ENCODE measurements at regions not wholly inside any gene's neighbourhood (a gene's known extent, or its start where the extent isn't known, plus 50 kb on each side); places are given as distances from the start of the nearest gene placed in this dataset.
"Not testable (repeated sequence)": the region's sequence is repeated elsewhere in the genome, so short reads cannot be mapped to it uniquely, and the experiment has no call there.

GRCh38 chr6:56806368-56806767, 148.5 kb upstream of the BEND6 start:
- no peak for DNase-seq (ENCODE audit: low spot score)

DNA sequence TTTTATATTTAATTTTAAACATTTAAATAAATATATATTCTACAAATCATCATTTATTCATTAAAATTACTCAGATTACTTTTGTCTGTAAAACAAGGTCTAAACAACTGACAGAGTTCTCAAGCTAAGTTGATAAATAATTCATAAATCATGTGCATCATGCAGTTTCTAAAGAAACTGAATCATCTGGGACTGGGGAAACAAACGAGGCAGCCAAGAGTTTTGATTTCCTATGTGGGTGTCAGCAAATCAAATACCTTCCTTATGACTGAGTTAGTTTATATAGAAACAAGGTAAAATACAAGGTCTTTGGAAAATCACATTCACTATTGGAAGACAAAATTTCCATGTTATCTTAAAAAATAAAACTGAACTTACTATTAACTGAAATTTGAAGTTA, 149.9 kb upstream of the BEND6 start:
- no peak for DNase-seq (ENCODE audit: low spot score)

- no peak for DNase-seq (ENCODE audit: low spot score)
Observed at GRCh38 chr6:56803594-56803993, 151.3 kb upstream of the BEND6 start.

DNA sequence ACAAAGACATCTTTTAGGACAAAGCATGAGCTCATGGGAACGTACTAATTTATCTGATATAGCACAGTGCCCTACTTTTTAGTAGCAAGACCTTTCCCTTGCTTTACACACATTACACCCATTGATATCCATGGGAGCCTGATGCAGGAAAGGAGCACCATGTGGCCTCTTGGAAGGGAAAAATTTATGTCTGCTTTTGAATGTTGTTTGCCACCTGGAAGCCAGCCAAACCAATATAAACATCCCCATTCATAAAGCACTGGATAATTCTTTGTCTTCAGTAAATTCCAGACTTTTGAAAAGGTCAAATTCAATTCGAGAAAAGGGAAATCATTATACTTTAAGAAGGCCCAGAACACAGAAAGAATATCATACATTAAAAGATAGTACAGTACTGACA, 152.3 kb upstream of the BEND6 start:
- no peak for DNase-seq (ENCODE audit: low spot score)

- no peak for DNase-seq (ENCODE audit: low spot score)
Observed at GRCh38 chr6:56799989-56800388, 154.9 kb upstream of the BEND6 start.

GRCh38 chr6:56798163-56798562, 155.5 kb upstream of the DST start:
- no peak for DNase-seq (ENCODE audit: low spot score)

- no peak for DNase-seq (ENCODE audit: low spot score)
Observed at GRCh38 chr6:56796196-56796532, 153.5 kb upstream of the DST start.

GRCh38 chr6:56795466-56796195, 152.9 kb upstream of the DST start:
- no peak for DNase-seq (ENCODE audit: low spot score)

- DNase-seq (ENCODE audit: low spot score) = no peak
Observed at GRCh38 chr6:56794421-56794820, 151.7 kb upstream of the DST start.

GRCh38 chr6:56793938-56794337, 151.2 kb upstream of the DST start:
- DNase-seq (ENCODE audit: low spot score) = no peak

DNA sequence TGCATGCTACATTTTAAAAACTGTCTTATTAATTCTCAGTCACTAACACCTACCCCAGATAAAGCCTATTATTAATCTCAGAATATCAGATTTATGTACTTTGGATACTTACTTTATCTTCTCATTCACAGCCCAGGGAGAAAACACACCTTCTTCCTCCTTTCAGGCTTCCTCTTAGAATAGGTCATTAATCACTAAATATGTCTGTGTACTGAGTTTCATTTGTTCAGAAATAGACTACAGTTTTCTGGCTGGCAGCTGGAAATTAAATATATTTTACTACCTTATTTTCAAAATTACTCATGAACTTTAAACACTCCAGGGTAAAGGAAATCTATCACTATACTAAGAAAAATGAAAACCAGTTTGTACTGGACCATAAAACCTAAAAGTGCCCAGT, 147.7 kb upstream of the DST start:
- DNase-seq (ENCODE audit: low spot score) = no peak

- no peak for DNase-seq (ENCODE audit: low spot score)
Observed at GRCh38 chr6:56789879-56790278, 147.2 kb upstream of the DST start.

DNA sequence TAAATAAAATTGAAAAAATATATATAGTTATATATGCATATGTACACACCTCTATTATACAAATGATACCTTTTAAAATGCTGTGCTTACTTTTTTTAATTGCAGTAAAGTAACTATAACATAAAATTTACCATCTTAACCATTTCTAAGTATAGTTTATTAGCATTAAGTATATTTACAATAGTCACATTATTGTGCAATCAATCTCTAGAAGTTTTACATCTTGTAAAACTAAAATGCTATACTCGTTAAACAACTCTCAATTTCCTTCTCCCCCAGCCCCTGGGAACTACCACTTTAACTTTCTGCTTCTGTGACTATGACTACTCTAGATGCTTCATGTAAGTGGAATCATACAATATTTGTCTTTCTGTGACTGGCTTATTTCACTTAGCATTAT, 146.7 kb upstream of the DST start:
- DNase-seq (ENCODE audit: low spot score) = no peak

GRCh38 chr6:56787209-56787608, 144.5 kb upstream of the DST start:
- DNase-seq (ENCODE audit: low spot score) = no peak

DNA sequence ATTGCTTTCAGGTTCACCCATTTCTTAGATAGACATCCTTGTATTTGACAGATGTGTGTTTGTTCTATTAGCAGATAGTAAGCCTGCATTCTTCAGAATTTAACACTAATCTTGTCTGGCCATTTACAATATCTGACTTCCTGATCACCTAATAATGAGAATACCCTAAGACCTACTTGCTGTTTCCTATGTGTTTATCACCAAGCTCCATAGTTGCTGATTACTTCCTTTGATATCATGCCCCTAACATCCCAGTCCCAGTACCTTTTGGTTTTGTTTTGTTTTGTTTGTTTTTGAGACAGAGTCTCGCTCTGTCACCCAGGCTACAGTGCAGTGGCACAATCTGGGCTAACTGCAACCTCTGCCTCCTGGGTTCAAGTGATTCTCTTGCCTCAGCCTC, 143.6 kb upstream of the DST start:
- no peak for DNase-seq (ENCODE audit: low spot score)

DNA sequence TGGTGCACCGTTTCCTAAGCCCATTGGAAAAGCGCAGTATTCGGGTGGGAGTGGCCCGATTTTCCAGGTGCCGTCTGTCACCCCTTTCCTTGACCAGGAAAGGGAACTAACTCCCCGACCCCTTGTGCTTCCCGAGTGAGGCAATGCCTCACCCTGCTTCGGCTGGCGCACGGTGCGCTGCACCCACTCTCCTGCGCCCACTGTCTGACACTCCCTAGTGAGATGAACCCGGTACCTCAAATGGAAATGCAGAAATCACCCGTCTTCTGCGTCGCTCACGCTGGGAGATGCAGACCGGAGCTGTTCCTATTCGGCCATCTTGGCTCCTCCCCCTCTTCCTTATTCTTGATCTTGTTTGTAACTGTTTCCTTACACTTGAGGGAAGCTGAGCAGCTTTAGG, 142.8 kb upstream of the DST start:
- not testable (repeated sequence) for DNase-seq (ENCODE audit: low spot score)

DNA sequence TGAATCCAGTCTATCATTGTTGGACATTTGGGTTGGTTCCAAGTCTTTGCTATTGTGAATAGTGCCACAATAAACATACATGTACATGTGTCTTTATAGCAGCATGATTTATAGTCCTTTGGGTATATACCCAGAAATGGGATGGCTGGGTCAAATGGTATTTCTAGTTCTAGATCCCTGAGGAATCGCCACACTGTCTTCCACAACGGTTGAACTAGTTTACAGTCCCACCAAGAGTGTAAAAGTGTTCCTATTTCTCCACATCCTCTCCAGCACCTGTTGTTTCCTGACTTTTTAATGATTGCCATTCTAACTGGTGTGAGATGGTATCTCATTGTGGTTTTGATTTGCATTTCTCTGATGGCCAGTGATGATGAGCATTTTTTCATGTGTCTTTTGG, 137.4 kb upstream of the DST start:
- DNase-seq (ENCODE audit: low spot score) = not testable (repeated sequence)

DNA sequence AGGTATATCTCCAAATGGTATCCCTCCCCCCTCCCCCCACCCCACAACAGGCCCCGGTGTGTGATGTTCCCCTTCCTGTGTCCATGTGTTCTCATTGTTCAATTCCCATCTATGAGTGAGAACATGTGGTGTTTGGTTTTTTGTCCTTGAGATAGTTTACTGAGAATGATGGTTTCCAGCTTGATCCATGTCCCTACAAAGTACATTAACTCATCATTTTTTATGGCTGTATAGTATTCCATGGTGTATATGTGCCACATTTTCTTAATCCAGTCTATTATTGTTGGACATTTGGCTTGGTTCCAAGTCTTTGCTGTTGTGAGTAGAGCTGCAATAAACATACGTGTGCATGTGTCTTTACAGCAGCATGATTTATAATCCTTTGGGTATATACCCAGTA, 135.8 kb upstream of the DST start:
- not testable (repeated sequence) for DNase-seq (ENCODE audit: low spot score)

- no peak for DNase-seq (ENCODE audit: low spot score)
Observed at GRCh38 chr6:56775498-56776166, 132.9 kb upstream of the DST start.

- DNase-seq (ENCODE audit: low spot score) = no peak
Observed at GRCh38 chr6:56772737-56773184, 130.1 kb upstream of the DST start.

DNA sequence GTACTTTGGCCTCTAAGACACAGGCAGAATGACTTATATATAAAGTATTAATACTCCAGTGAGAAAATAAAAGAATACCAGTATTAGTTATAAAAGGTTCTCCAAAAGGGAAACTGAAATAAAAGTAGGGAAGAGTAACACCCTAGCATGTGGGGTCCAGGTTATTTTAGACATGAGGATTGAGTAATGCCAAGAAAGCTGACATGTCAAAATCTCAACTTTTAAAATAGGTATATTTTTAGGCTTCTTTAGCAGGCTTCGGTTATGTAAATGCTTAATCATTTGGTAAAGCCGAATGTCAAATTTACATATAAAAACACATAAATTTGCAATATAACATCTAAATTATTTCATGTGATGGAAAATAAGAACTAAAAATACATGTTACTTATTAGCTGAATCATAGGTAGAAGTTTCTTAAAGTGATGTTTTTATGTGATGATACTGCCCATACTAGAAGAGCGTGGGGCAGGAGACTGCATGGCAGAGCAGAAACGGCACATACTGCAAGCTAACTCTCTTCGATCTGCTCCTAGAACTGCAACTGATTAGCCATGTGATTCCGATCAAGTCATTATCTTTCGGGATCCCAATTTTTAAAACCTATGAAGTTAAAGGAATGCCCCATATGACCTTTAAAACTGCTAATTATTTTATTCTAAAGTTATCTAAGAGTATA, 129.4 kb upstream of the DST start:
- DNase-seq (ENCODE audit: low spot score) = no peak

- DNase-seq (ENCODE audit: low spot score) = no peak
Observed at GRCh38 chr6:56771189-56771588, 128.5 kb upstream of the DST start.

DNA sequence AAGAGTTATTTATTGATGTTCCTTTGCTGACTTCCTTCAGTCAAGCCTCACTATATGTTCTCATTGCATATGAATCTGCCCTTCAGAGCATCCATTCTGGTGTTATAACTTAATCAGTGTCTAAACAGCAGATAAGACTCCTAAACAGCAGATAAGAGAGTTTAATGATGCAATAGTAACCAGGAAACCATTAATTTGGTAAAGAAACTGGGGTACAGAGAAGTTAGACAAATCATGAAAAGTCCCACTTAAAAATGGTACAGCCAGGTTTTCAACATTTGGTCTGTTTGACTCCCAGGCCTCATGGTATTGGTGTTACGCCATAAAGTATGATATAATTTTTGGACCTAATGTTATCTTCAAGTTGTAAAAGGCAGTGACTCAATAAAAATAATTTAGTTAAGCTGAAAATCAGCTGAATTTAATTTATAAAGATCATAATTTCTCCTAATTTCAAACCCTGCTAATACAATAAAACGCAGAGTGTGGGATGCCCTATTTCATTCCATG, 127.4 kb upstream of the DST start:
- no peak for DNase-seq (ENCODE audit: low spot score)

All from ureter (tissue), 1 donor.